Vagina (tissue), 2 donors: ENCODE measurements at regions not wholly inside any gene's neighbourhood (a gene's known extent, or its start where the extent isn't known, plus 50 kb on each side); places are given as distances from the start of the nearest gene placed in this dataset.
"Not testable (repeated sequence)": the region's sequence is repeated elsewhere in the genome, so short reads cannot be mapped to it uniquely, and the experiment has no call there.

Experiments
- DNase-seq, 2 donors: peaks; one replicate each; pipeline ENCODE4 v3.0.0-alpha.2; 2017; ENCODE audit errors: extremely low spot score in 2 of 2
- H3K27ac ChIP-seq: fragments of 200-600 bp; sonication (generic); one replicate; pipeline ENCODE4 v1.5.1; 2019
- H3K27me3 ChIP-seq: fragments of 200-600 bp; sonication (generic); one replicate; pipeline ENCODE4 v1.5.1; 2019
- H3K36me3 ChIP-seq, 2 donors: fragments of 200-600 bp; sonication (generic); one replicate each; pipeline ENCODE4 v1.5.1; 2017 to 2019
- H3K4me1 ChIP-seq: fragments of 200-600 bp; sonication (generic); one replicate; pipeline ENCODE4 v1.5.1; 2019
- H3K4me3 ChIP-seq, 2 donors: fragments of 200-600 bp; sonication (generic); 1 replicate in 1 of 2; 2 replicates in 1 of 2; pipeline ENCODE4 v1.5.1; 2016 to 2019
- H3K9me3 ChIP-seq: fragments of 200-600 bp; sonication (generic); one replicate; pipeline ENCODE4 v1.5.1; 2019
- CTCF ChIP-seq, 3 experiments: fragments of 450-650 bp in 2 of 3; fragments of 200-600 bp in 1 of 3; sonication (generic) in 1 of 3; IDR thresholded peaks; one replicate each; pipeline ENCODE4 v1.5.1; 2017 to 2019; ENCODE audit warnings: antibody characterized with exemption in 3 of 3, mild to moderate bottlenecking in 2 of 3, moderate library complexity in 2 of 3
- POLR2A ChIP-seq, 2 donors: fragments of 450-650 bp; IDR thresholded peaks; one replicate each; pipeline ENCODE4 v1.6.1; 2017; ENCODE audit warnings: antibody characterized with exemption in 2 of 2, mild to moderate bottlenecking in 2 of 2, moderate library complexity in 2 of 2
- POLR2AphosphoS5 ChIP-seq, 2 donors: sonication (generic); formaldehyde crosslinking; IDR thresholded peaks; one replicate each; pipeline ENCODE4 v1.9.0; 2017; ENCODE audit warnings: antibody characterized with exemption in 2 of 2, mild to moderate bottlenecking in 2 of 2, low read depth in 1 of 2; ENCODE audit not compliant: insufficient read depth in 1 of 2
- intact Hi-C: fragments of 100-400 bp; cut with DNase I; formaldehyde crosslinking; loops from one replicate; pipeline ENCODE4 v1.15.1; 2023

GRCh38 chr1:72969461-72969860, 687.1 kb upstream of the NEGR1 start:
- TF ChIP-seq POLR2A (IDR thresholded peaks at IDR 0.05) (no peak), POLR2AphosphoS5 (IDR thresholded peaks at IDR 0.05; ENCODE audit: insufficient read depth in 1 of 2, low read depth in 1 of 2) (no peak), CTCF (IDR thresholded peaks at IDR 0.05) (no peak)
- Histone ChIP-seq H3K4me3 (no peak overlapping the region), H3K36me3 (no peaks in the 10 kb centered on the region), H3K27ac (no peak overlapping the region), H3K27me3 (no peaks in the 10 kb centered on the region), H3K4me1 (no peaks in the 10 kb centered on the region), H3K9me3 (no peaks in the 10 kb centered on the region)
- intact Hi-C loops: no loop called here
- DNase-seq: no peak

GRCh38 chr1:72954943-72955342, 672.6 kb upstream of the NEGR1 start:
- Histone ChIP-seq H3K27ac (no peak overlapping the region), H3K36me3 (no peaks in the 10 kb centered on the region), H3K4me1 (no peaks in the 10 kb centered on the region), H3K4me3 (no peak overlapping the region), H3K9me3 (no peaks in the 10 kb centered on the region), H3K27me3 (no peaks in the 10 kb centered on the region)
- intact Hi-C loops: no loop called here
- DNase-seq: no peak
- TF ChIP-seq POLR2A (IDR thresholded peaks at IDR 0.05) (no peak), CTCF (IDR thresholded peaks at IDR 0.05) (no peak), POLR2AphosphoS5 (IDR thresholded peaks at IDR 0.05; ENCODE audit: insufficient read depth in 1 of 2, low read depth in 1 of 2) (no peak)

- DNase-seq, H3K9me3 ChIP-seq, H3K27ac ChIP-seq, H3K36me3 ChIP-seq, H3K4me1 ChIP-seq, intact Hi-C loops, H3K4me3 ChIP-seq, H3K27me3 ChIP-seq: not testable (repeated sequence)
Observed at GRCh38 chr1:72950900-72951299, 668.6 kb upstream of the NEGR1 start.

DNA sequence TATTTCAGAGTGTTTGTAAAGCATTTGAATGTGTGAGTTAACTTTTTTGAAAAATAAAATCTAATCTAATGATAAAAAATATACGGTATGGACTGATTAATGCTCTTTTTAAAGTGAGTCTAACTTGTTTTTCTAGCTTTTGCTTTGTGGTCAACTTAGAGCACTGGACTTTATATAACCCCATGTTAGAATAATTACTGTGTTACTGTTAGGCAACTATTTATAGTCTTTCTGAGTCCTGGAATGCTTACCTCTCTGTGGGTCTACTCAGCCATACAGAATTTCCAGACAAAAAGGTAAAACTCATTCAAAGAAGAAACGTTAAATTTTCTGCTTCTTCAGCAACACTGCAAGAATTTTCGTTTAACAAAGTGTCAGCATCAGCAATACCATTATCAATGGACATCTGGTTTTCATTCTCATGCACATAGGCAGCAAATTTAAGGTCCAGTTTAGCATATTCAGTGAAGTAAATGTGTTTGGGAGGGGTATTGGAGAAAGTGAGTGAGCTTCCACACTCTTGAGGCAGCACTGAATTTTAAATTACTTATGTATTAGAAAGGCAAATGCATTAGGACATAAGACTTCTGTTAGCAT, 664.7 kb upstream of the NEGR1 start:
- DNase-seq: no peak
- TF ChIP-seq POLR2A (IDR thresholded peaks at IDR 0.05): no peak
- TF ChIP-seq CTCF (IDR thresholded peaks at IDR 0.05): no peak
- no peak for TF ChIP-seq POLR2AphosphoS5 (IDR thresholded peaks at IDR 0.05; ENCODE audit: insufficient read depth in 1 of 2, low read depth in 1 of 2)
- Histone ChIP-seq H3K9me3 (no peaks in the 10 kb centered on the region), H3K36me3 (no peaks in the 10 kb centered on the region), H3K4me3 (no peak overlapping the region), H3K27ac (no peak overlapping the region), H3K27me3 (no peaks in the 10 kb centered on the region), H3K4me1 (no peaks in the 10 kb centered on the region)
- intact Hi-C loops: no loop called here

DNA sequence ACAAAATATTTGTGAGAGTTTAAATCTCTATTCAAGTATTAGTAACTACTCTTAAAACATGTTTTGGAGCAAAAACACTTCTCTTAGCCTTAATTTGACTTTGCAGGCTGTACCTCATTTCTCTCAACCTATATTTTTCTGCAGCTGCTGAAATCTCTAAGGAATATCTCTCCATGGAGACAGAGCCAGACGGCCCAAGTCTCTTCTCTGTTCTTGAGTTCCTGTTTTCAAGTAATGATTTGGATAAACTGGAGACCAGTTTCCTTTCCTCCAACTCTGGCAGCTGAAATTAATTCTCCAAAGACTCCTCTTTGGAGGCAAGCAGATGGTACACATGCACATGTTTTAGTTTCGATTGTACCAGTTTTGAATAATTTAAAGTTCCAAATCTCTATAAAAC, 659.7 kb upstream of the NEGR1 start:
- no peak overlapping the region for H3K27ac ChIP-seq
- no peaks in the 10 kb centered on the region for H3K27me3 ChIP-seq
- intact Hi-C loops: no loop called here
- DNase-seq: no peak
- no peak overlapping the region for H3K4me3 ChIP-seq
- no peaks in the 10 kb centered on the region for H3K4me1 ChIP-seq
- TF ChIP-seq CTCF (IDR thresholded peaks at IDR 0.05): no peak
- TF ChIP-seq POLR2AphosphoS5 (IDR thresholded peaks at IDR 0.05; ENCODE audit: insufficient read depth in 1 of 2, low read depth in 1 of 2): no peak
- TF ChIP-seq POLR2A (IDR thresholded peaks at IDR 0.05): no peak
- no peaks in the 10 kb centered on the region for H3K36me3 ChIP-seq
- H3K9me3 ChIP-seq: no peaks in the 10 kb centered on the region
